Kidney glomerular epithelial cell (primary cell): ENCODE measurements at regions not wholly inside any gene's neighbourhood (a gene's known extent, or its start where the extent isn't known, plus 50 kb on each side); places are given as distances from the start of the nearest gene placed in this dataset.
"Not testable (repeated sequence)": the region's sequence is repeated elsewhere in the genome, so short reads cannot be mapped to it uniquely, and the experiment has no call there.

Source experiments
- DNase-seq: peaks from one replicate; lab custom pipeline; 2025; lab: John Stamatoyannopoulos, UW

DNA sequence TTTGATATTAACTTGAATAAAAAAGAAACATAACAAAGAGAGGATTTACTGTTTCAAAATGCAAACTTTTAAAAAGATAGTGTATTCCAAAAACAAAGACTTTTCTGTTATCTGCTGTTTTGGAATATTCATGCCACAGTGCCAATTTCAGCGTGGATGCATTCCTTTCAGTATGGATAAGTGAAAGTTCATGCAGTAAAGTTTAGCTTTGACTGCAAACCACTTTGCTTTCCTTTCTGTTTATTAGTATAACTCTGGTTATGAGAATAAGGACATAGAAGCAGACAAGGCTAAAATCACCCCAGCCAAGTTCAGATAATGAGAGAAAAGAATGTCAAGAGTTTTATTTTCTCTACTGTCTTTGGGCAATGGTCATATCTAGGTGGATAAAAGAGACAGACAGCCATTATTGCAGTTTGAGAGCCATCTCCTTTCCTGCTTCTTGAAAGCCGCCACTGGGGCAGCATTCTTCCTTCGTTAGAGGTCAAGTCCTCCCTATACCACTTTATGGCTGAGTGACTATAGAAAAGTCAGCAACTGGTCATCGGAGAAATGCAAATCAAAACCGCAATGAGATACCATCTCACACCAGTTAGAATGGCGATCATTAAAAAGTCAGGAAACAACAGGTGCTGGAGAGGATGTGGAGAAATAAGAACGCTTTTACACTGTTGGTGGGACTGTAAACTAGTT lies 82.4 kb upstream of the BLID start:
- no peak for DNase-seq

GRCh38 chr11:122197066-122197987 lies 81.3 kb upstream of the BLID start:
- DNase-seq, result peak; percentile 82

GRCh38 chr11:122195790-122196189 lies 79.8 kb upstream of the BLID start:
- DNase-seq, result no peak

- DNase-seq, result not testable (repeated sequence)
Observed at GRCh38 chr11:122193881-122194480, 78.0 kb upstream of the BLID start.

DNA sequence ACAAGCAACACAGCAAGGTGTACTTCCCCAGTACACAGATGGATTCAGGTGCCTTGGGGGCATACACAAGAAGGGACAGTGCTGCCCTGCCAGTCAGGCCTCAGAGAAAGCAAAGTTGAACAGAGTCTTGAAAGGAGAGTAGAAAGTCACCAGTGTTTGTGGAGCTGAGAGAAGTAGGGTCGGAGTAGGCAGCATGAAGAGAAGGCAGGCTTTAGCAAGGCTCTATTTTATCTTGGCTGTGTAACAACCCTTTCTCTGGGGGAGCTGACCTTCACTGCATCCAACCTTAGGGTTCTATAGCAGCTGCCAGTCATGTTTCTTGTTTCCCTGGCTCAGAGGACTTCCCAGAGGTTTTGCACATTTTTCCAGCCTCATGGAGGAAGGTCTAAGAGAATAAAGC lies 77.4 kb upstream of the BLID start:
- no peak for DNase-seq

GRCh38 chr11:122192634-122193255 lies 76.7 kb upstream of the BLID start:
- peak; percentile 36 for DNase-seq

DNA sequence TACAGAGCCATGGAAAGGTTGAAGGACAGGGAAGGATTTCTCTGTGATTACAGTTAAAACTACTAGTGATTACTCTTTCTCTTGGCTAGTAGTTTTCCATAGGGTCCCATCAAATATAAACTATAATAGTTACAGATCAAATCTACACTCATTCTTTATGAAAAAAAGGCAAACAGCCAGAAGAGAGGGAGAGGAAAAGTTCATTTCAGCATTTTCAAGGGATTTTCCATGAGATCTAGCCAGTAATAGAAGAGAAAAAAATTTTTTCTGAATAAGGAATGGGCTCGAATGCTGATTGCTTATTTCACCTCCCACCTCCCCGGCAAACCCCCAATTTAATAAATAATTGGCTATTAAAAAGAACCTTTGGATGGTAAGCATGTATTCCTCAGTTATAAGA lies 74.8 kb upstream of the BLID start:
- DNase-seq, result no peak

DNA sequence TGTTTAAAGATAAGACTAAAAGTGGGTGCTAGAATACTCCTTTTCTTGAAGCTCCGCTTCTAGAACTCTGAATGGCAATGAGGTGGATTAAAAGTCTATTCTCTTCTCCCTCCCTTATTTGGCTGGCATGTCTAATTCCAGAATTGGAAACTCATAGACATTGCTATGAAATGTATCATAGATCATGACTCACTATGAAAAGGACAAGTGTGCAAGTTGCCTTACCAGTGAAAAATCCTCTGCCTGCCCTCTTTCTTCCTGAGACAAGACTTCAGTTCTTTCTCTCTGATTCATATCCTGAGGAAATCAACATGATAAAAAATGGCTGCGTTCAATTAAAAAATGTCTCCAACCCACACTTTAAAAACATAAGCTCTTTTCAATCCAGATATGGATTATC lies 73.2 kb upstream of the BLID start:
- DNase-seq, result peak; percentile 91

- no peak for DNase-seq
Observed at GRCh38 chr11:122187373-122188165, 71.6 kb upstream of the BLID start.

- DNase-seq, result peak; percentile 23
Observed at GRCh38 chr11:122186439-122187080, 70.5 kb upstream of the BLID start.

GRCh38 chr11:122183933-122184332 lies 67.9 kb upstream of the BLID start:
- no peak for DNase-seq

DNA sequence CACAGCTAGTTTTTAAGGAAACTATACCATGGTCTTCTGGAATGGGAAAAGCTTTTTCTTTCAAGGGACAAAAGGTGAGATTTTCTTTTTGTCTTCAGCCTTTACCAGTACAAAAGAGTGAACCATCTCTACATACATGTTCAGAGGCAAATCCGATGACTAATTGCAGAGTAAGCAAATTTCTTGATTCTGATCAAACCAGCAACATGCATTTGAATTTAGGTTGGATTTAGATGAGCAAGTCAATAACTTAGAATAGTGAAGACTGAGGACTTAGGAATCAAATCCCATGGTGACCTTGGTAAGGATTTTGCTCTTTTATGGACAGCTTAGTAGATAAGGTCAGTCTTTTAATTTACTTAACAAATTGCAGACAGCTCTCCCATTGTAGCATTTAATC lies 65.9 kb upstream of the BLID start:
- no peak for DNase-seq

DNA sequence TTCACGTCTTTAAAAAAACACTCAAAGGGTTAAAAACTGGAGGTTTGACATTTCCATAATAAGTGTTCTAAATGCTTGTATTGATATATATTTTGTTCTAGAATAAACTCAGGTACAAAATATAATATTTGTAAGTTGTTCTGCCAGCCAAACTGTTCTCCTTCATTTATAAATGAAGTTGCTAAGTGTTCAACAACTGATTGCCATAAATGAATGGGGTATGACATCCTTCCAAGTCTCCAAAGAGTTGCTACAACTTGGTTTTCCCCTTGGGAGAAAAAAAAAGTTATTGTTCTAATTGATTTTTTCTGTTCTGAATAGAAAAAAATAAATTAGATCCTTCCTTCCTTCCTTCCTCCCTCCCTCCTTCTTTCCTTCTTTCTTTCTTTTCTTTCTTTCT lies 65.4 kb upstream of the BLID start:
- no peak for DNase-seq

GRCh38 chr11:122179961-122180834 lies 64.2 kb upstream of the BLID start:
- DNase-seq, result peak; percentile 72

DNA sequence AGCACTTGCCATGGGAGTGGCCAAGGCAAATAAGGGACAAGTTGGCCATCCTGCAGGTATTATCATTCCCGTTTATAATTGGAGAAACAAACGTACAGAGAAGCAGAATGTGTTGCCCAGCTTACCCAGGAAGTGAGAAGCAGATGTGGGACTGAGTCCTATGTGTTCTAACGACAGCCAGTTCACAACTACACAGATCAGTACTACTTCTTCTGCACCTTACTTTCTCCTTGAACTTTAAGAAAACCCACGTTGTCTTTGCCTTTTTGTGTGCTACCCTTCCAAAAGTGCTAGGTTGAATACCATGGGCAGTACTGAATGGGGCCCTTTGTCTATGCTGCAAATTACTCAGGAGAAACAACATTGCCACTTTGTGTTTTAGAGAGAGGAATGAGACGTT lies 62.8 kb upstream of the BLID start:
- DNase-seq, result no peak

GRCh38 chr11:122177238-122177637 lies 61.2 kb upstream of the BLID start:
- DNase-seq, result no peak

DNA sequence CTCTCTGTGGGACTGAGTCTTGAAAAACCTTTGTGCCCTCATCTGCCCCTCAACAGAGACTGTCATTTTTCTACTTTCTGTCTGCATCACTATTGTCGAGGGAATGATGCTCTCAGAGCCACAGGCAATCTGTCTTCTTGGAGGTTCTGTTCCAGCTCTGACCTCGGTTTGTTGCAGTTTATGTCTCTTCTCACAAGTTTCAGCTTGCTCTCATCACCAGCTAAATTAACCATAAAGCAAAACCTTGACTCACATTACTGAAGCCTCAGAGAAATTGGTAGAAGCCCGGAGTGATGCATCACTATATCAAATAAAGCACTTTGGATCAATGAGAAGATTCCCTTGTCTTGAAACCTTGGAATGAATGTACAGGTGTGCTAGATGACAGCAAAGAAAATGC lies 60.6 kb upstream of the BLID start:
- DNase-seq, result no peak

DNA sequence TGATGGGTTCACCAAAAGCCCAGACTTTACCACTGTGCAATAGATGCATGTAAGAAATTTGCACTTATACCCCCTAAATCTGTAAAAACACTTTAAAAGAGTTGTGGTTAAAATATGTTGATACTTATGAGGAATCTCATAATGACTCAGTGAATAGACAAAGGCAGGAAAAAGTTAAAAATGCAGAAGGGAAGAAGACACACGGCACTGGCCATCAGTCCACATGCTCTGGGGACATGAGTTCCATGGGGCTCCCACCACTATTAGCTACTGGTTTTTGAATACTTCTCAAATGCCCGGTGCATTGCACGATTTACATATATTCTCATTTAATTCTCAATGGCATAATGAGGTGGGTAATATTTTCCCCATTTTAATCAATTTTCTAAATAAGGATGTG lies 59.3 kb upstream of the BLID start:
- DNase-seq, result no peak

DNA sequence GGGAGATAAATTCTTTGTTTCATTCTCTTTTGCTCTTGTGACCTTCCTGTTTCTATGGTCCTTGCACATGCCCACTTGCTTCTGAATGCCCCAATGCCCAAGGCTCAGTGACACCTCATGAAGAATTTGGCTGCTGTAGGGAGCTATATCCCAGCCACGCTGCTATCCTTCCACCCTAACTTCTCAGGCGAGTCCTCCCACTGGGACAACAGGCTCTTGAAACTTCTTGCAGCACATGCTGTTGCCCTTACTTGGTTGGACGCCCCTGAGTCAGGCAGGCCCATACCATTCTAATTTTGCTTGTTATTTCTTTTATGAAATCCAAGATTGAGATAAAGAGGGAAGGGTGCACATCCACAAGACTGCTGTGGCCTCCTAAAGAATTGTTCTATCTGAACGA lies 57.6 kb upstream of the BLID start:
- DNase-seq, result no peak

GRCh38 chr11:122173074-122173450 lies 57.0 kb upstream of the BLID start:
- no peak for DNase-seq
